ENCODE measurements at regions not wholly inside any gene's neighbourhood (a gene's known extent, or its start where the extent isn't known, plus 50 kb on each side); places are given as distances from the start of the nearest gene placed in this dataset.

DNA sequence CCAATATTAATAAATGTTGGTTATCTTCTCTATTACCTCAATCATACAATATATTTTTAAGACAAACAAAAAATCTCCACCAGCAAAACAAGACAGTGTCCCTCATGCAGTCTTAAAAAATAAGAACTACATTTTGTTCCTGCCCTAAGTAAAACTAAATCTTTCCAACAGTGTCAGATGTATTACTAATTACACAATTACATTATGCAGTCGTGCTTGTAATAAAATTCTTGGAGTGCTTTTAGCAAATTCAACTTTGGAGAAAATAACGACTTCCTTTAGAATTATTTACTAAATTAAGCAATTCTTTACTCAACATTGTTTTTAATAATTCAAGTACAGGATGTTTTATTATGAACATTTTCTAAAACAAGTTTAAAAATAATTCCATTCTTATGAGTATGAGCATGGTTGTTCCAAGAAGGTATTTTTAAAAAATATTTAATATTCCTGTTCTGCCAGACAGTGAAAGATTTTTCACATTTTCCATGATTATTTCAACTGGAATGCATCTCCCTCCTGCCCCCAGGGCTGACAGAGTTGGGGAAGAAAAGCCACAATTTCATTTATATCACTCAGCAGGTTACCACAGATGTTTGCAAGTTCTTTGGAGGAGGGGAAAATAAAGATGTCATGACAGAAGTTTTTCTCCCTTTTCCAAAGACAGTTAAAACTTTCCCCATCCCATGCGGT is 137.9 kb downstream of the FAM114A2 start:
- no peaks in the 10 kb centered on the region for H3K36me3 Mint-ChIP-seq (ENCODE audit: insufficient read depth)
- no peaks in the 10 kb centered on the region for H3K4me1 Mint-ChIP-seq (ENCODE audit: low read depth)
- no peak overlapping the region for H3K27ac Mint-ChIP-seq
- peaks cover 3% of the 10 kb centered on the region for H3K27me3 Mint-ChIP-seq
- no peak for DNase-seq (ENCODE audit: low spot score, unreplicated experiment)
- H3K4me3 Mint-ChIP-seq (ENCODE audit: low read depth): no peak overlapping the region
- TF ChIP-seq, protein P1, sequence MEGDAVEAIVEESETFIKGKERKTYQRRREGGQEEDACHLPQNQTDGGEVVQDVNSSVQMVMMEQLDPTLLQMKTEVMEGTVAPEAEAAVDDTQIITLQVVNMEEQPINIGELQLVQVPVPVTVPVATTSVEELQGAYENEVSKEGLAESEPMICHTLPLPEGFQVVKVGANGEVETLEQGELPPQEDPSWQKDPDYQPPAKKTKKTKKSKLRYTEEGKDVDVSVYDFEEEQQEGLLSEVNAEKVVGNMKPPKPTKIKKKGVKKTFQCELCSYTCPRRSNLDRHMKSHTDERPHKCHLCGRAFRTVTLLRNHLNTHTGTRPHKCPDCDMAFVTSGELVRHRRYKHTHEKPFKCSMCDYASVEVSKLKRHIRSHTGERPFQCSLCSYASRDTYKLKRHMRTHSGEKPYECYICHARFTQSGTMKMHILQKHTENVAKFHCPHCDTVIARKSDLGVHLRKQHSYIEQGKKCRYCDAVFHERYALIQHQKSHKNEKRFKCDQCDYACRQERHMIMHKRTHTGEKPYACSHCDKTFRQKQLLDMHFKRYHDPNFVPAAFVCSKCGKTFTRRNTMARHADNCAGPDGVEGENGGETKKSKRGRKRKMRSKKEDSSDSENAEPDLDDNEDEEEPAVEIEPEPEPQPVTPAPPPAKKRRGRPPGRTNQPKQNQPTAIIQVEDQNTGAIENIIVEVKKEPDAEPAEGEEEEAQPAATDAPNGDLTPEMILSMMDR (IDR thresholded peaks at IDR 0.05; ENCODE audit: unreplicated experiment): no peak
- no peaks in the 10 kb centered on the region for H3K9me3 Mint-ChIP-seq (ENCODE audit: low read depth)

DNA sequence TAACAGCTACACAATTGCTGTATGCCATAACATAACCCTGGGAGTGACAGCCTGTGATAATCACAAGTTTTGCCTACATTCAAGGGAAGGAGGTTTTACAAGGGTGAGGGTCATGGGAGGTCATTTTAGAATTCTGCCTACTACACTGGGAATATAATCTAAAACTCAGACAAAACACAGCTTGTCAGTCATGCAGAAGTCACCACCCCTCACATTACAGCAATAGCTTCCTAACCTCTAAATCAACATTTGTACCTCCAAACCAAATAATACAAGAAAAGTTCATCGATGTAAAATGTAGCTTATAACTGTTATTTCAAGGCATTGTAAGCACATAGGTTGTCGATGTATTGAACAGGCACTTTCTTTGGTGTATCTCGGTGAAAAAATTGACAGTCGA is 139.0 kb downstream of the FAM114A2 start:
- peaks cover 9% of the 10 kb centered on the region for H3K27me3 Mint-ChIP-seq
- no peak overlapping the region for H3K27ac Mint-ChIP-seq
- H3K4me1 Mint-ChIP-seq (ENCODE audit: low read depth): no peaks in the 10 kb centered on the region
- TF ChIP-seq, protein P1 (IDR thresholded peaks at IDR 0.05; ENCODE audit: unreplicated experiment): no peak
- H3K9me3 Mint-ChIP-seq (ENCODE audit: low read depth): no peaks in the 10 kb centered on the region
- DNase-seq (ENCODE audit: low spot score, unreplicated experiment): no peak
- no peaks in the 10 kb centered on the region for H3K36me3 Mint-ChIP-seq (ENCODE audit: insufficient read depth)
- H3K4me3 Mint-ChIP-seq (ENCODE audit: low read depth): no peak overlapping the region

DNA sequence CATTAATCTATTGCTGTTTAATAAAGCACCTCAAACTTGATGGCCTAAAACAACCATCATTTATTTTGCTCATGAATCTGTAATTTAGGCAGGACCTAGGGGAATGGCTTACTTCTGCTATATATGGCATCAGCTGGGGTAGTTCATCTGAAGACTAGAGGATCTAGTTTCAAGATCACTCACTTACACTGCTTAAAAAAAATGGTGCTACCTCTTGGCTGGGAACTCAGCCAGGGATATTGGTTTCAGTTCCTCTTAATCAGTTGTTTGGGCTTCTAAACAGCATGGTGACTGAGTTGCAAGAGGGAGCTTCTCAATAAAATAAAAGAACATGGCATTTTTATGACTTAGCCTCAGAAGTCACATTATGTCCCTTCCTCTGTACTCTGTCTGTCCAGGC is 142.0 kb downstream of the FAM114A2 start:
- Mint-ChIP-seq H3K36me3 (ENCODE audit: insufficient read depth) (no peaks in the 10 kb centered on the region), H3K9me3 (ENCODE audit: low read depth) (no peaks in the 10 kb centered on the region), H3K27ac (no peak overlapping the region), H3K4me1 (ENCODE audit: low read depth) (no peaks in the 10 kb centered on the region), H3K4me3 (ENCODE audit: low read depth) (no peak overlapping the region), H3K27me3 (peaks cover 9% of the 10 kb centered on the region)
- no peak for DNase-seq (ENCODE audit: low spot score, unreplicated experiment)
- TF ChIP-seq, protein P1 (IDR thresholded peaks at IDR 0.05; ENCODE audit: unreplicated experiment): no peak

DNA sequence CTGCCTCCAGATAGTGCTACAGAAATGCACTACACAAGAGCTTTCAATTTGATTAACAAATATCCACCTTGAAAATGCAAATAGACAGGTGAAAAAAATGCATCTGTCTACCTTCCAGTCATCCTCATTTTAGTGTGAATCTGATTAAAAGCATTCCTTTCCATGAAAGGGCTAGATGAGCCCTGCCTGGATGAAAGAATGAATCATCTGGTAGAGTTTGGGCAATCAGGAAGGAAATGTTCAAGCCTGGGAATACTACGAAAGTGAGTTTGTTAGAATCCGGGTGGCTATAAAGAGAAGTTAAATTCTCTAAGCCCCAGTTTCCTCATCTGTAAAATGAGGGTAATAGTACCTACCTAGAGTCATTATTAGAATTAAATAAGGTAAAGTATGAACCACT is 142.6 kb downstream of the FAM114A2 start:
- peaks cover 9% of the 10 kb centered on the region for H3K27me3 Mint-ChIP-seq
- no peak for DNase-seq (ENCODE audit: low spot score, unreplicated experiment)
- TF ChIP-seq, protein P1 (IDR thresholded peaks at IDR 0.05; ENCODE audit: unreplicated experiment): no peak
- no peaks in the 10 kb centered on the region for H3K4me1 Mint-ChIP-seq (ENCODE audit: low read depth)
- no peak overlapping the region for H3K4me3 Mint-ChIP-seq (ENCODE audit: low read depth)
- no peaks in the 10 kb centered on the region for H3K36me3 Mint-ChIP-seq (ENCODE audit: insufficient read depth)
- no peak overlapping the region for H3K27ac Mint-ChIP-seq
- H3K9me3 Mint-ChIP-seq (ENCODE audit: low read depth): no peaks in the 10 kb centered on the region

DNA sequence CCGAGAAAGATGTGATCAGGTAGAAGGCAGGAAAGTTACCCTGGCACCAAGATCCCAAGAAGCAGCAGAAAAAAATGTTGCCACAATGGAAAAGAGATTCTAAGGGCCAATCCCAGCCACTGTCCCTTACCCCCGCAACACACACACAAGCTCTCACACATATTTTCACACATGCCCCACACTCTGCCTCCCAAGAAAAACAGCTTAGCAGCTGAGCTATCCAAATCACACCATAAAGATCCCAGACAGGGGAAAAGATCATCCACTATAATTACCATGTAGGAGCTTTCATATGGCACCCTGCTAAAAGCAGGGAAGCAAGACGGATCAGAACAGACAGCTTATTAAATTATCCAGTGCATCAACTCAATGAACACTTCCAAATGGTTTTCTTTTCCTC is 143.4 kb downstream of the FAM114A2 start:
- Mint-ChIP-seq H3K9me3 (ENCODE audit: low read depth) (no peaks in the 10 kb centered on the region), H3K36me3 (ENCODE audit: insufficient read depth) (no peaks in the 10 kb centered on the region), H3K27ac (no peak overlapping the region), H3K4me1 (ENCODE audit: low read depth) (no peaks in the 10 kb centered on the region), H3K27me3 (peaks cover 9% of the 10 kb centered on the region), H3K4me3 (ENCODE audit: low read depth) (no peak overlapping the region)
- TF ChIP-seq, protein P1 (IDR thresholded peaks at IDR 0.05; ENCODE audit: unreplicated experiment): no peak
- DNase-seq (ENCODE audit: low spot score, unreplicated experiment): no peak

Measured in progenitor cell of endocrine pancreas (in vitro differentiated cells).